Omental fat pad (tissue), 3 donors: ENCODE measurements at regions not wholly inside any gene's neighbourhood (a gene's known extent, or its start where the extent isn't known, plus 50 kb on each side); places are given as distances from the start of the nearest gene placed in this dataset.

ENCODE experiments used
- ATAC-seq: fragments of 150-250 bp; one replicate; pipeline ENCODE4 v1.9.1; 2016; ENCODE audit warnings: mild to moderate bottlenecking, moderate library complexity; ENCODE audit not compliant: low FRiP score
- DNase-seq: peaks from one replicate; pipeline ENCODE4 v3.0.0-alpha.2; 2019; ENCODE audit warnings: low spot score
- TF ChIP-seq, protein P1 (sequence below), 3 donors: fragments of 450-650 bp; IDR thresholded peaks; one replicate each; pipeline ENCODE4 v1.5.1; 2016 to 2017; ENCODE audit warnings: antibody characterized with exemption in 3 of 3, mild to moderate bottlenecking in 3 of 3, moderate library complexity in 2 of 3

DNA sequence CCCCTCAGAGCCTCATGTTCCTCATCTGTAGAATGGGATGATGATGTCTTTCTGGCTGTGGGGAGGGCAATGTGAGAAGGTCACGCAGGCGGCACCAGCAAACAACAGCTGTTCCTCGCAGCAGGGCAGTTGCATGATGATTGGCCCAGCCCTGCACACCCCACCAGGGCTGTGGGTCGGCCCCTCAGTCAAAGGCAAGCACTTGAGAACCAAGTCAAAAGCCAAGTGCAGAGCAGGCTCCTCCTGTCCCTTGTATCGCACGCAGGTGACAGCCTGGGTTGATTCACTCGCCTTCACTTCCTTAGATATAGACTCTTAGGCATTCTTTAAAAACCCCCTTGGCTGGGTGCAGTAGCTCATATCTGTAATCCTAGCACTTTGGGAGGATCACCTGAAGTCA is 191.9 kb upstream of the C1orf174 start:
- DNase-seq = no peak
- TF ChIP-seq, protein P1, sequence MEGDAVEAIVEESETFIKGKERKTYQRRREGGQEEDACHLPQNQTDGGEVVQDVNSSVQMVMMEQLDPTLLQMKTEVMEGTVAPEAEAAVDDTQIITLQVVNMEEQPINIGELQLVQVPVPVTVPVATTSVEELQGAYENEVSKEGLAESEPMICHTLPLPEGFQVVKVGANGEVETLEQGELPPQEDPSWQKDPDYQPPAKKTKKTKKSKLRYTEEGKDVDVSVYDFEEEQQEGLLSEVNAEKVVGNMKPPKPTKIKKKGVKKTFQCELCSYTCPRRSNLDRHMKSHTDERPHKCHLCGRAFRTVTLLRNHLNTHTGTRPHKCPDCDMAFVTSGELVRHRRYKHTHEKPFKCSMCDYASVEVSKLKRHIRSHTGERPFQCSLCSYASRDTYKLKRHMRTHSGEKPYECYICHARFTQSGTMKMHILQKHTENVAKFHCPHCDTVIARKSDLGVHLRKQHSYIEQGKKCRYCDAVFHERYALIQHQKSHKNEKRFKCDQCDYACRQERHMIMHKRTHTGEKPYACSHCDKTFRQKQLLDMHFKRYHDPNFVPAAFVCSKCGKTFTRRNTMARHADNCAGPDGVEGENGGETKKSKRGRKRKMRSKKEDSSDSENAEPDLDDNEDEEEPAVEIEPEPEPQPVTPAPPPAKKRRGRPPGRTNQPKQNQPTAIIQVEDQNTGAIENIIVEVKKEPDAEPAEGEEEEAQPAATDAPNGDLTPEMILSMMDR (IDR thresholded peaks at IDR 0.05) = no peak
- ATAC-seq = no peak

DNA sequence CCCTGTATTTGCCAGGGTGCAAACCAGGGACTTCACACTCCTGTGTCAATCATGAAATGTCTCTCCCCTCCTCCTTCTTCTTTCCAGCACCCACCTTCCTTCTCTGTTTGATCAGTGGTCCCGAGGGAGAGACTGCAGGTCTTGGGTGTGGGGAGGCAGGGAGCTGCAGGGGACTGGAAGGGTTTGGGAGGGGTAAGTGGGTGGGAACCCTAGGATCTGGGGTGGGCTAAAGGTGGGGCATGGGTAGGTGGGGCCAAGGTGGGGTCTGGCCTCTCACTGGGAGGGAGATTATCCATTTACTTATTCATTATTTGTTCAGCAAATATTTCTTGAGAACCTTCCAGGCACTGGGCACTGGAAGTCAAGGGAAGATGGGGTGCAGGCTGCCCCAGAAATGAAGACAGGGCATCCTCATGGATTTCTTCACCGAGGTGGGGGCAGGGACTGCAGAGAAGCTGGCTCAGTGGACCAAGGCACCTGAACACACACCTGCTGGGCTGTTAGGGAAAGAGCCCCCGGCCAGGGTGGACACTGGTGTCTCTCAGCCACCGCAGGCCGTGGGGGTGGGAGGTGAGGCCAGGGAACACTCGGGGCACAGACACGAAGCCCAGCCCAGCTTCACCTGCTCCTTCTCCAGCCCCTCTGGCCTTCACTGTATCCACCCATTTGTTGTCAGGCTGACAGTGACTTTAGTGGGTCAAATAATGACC is 193.9 kb upstream of the C1orf174 start:
- DNase-seq = no peak
- no peak for ATAC-seq
- TF ChIP-seq, protein P1 (IDR thresholded peaks at IDR 0.05) = no peak

DNA sequence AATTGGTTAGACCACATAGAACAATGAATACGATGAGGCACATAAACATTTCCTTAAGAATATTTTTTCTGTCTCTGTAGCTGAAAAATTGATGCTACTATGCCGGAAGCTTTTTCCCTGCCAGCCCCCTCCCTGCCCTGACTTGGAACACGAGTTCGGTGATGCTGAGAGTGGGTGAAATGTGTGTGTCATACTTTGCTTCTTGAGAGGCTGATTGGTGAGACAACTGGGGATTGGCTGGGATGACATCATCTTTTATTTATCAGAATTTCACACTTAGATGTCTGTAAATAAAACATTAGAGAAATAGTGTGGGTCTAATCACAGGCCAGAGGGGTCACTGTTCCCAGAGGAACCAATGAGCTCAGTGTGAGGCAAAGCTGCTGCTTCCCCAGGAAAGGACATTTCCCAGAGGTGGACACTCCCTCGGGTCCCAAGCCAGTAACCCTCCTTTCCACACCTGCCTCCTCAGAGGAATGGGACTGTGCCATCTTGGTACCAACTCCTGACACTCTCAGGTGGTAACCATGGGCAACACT is 195.4 kb upstream of the C1orf174 start:
- TF ChIP-seq, protein P1 (IDR thresholded peaks at IDR 0.05) = no peak
- ATAC-seq (no peak), DNase-seq (no peak)

DNA sequence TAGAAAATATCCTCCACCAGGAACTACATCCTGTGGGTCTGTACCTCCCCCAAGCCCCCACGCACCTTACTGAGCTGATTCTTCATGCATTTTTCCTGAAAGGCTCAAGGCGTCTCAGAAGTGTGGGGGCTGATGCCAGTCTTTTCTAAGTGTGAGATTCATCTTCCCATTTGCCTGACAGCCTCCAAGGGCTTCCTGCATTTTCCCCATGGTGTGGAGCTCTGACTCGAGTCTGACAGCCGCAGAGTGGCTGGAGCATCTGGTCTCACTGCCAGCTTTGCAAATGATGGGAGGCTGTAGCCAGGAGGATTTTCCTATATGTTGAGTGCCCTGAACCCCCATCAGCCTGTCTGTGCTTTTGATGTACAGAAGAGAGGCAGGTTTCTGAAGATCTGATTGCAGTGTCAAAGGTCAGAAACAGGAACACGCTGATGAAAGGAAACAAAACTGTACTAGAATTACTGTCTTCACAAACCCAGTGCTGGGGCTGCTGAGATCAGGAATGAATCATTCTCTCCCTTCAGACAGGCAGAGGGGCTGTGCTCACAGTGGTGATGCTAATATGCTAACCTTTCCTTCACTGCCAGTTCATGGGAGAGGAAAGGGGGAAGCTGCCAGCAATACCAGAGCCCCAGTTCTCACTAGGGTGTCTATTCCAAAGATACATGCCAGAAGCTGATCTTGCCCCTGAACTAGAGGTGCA is 201.5 kb upstream of the C1orf174 start:
- TF ChIP-seq, protein P1 (IDR thresholded peaks at IDR 0.05) = no peak
- DNase-seq = no peak
- ATAC-seq = no peak

DNA sequence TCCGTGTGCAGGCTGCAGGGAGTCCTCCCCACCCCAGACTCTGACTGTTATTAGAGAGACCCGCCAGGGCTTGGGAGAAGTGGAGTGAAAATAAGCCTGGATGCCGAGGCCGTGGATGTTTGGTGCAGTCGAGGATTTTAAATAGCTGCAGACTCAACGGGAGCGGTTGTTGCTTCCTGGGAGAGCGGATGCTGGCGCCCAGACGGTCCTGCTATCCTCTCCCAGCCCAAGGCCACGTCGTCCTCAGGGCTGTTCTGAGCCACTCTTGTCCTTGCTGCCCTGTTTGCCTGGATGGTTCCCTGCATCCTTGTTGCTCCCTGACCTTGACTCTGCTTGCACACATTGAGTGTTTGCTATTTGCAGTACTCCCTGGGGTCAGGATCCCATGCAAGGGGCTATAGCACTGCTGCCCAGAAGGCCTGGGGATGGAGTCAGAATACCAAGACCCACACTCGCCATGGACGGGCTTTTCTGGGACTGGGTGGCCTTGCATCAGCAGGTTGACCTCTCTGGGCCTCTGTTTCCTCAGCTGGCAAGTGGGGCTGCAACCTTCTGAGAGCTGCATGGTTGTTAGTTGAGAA is 205.3 kb upstream of the C1orf174 start:
- DNase-seq (no peak), ATAC-seq (no peak)
- TF ChIP-seq, protein P1 (IDR thresholded peaks at IDR 0.05) = no peak

DNA sequence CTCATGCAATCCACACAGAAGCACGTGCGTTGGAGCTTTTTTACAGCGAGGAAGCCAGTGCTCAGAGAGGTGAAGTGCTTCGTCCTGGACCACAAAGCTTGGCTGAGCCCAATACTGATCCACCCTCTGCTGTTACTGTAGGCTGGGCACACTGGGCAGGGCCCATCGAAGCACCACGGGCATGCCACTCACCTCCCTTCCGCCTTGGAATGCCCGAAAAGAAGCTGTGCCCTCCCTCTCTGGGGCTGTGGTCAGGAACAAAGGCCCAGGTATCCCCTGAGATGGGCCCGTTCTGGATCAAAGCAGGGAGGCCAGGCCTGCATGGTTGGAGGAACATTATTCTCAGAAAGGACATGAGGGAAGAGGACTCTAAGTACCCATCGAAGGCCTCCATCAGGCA is 206.7 kb upstream of the C1orf174 start:
- TF ChIP-seq, protein P1 (IDR thresholded peaks at IDR 0.05) = no peak
- ATAC-seq (no peak), DNase-seq (no peak)
